GM18499 (cell line): ENCODE measurements at regions not wholly inside any gene's neighbourhood (a gene's known extent, or its start where the extent isn't known, plus 50 kb on each side); places are given as distances from the start of the nearest gene placed in this dataset.

Source experiments
- ATAC-seq: cut with Tn5 transposase; IDR thresholded peaks from one replicate; pipeline ENCODE4 v1.9.1; 2021; ENCODE audit warnings: moderate number of reproducible peaks; ENCODE audit not compliant: insufficient read depth, unreplicated experiment

- no peak for ATAC-seq
Observed at GRCh38 chr12:83689333-83689732, 1002.6 kb downstream of the TMTC2 start.

DNA sequence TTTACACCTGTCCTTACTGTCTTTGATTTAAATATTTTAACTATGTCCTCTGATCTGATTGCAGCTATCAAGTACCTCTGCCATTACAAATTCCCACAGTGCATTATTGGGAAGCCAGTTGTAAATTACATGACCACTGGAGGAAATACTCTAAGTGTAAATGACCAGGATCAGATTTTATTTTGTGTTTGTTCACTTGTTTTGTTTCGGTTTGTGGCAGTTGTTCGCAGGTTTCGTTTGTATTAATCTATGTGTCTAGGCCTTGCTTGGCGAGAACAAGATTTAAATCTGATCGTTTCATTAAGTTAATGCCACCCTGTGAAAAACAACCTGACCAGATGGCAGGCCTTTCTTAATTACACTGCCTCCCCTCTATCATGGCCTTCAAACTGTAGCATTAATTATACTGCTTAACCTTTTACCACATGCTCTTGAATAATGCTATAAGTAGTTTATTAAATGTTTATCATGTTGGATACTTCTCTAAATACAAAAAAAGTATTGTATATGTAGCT lies 990.1 kb downstream of the TMTC2 start:
- ATAC-seq = no peak

DNA sequence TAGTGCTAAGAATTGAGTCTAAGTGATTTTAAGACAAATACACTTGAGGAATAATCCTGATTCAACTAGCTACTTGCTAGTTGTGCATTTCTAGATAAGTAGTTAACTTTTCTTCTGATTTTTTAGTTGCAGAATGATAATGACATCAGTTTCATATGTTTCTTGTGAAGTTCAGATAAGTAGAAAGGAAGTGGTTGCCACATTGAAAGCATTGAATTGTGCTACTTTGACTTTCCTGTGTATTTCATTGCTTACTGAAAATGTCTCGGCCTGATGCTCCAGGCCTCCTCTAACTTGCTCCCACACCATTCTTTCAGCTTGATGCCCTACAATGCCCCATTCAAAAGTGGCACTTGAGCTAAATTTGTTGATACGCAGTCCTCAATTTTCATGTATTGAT lies 980.0 kb downstream of the TMTC2 start:
- no peak for ATAC-seq

- ATAC-seq = no peak
Observed at GRCh38 chr12:83665634-83666218, 979.0 kb downstream of the TMTC2 start.

GRCh38 chr12:83664650-83665049 lies 977.9 kb downstream of the TMTC2 start:
- ATAC-seq = no peak

- no peak for ATAC-seq
Observed at GRCh38 chr12:83660727-83661358, 974.1 kb downstream of the TMTC2 start.

- no peak for ATAC-seq
Observed at GRCh38 chr12:83659321-83659720, 972.6 kb downstream of the TMTC2 start.

DNA sequence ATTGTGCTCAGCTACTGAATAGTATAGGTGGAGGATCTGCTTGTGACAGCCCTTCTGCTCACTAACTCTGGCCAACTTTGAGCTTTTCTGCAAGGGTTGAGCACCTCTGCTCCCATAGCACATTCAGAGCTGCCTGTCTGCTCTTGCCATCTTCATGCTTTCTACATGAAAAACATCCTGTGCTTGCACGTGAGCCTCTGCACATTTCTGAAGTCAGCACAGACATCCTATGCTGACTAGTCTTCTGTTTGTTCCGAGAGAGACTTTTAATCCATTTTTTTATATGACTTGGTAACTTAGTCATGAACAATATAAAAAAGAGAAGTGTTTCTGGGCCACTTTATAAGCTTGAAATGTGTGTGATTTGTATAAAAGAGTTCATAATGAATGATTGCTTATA lies 969.3 kb downstream of the TMTC2 start:
- no peak for ATAC-seq

DNA sequence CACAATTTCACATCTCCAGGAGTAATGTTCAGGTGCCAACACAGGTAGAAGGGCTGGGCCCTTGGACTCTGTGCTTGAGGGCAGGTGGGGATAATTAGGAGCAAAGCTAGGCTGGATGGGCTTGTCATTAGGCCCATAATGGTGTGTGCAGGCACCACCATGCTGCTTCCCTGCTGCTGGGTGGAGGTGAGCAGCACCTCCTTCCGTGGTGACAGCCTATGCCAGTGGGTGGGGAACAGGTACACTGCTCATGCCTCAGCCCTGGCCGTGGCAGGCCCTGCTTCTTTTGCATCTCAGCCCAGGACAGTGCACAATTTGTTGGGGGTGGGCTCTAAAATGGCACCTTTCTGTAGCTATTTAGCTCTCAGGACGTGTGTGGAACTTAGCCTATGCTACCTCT lies 955.5 kb downstream of the TMTC2 start:
- ATAC-seq = no peak

GRCh38 chr12:83641789-83642188 lies 955.1 kb downstream of the TMTC2 start:
- no peak for ATAC-seq

DNA sequence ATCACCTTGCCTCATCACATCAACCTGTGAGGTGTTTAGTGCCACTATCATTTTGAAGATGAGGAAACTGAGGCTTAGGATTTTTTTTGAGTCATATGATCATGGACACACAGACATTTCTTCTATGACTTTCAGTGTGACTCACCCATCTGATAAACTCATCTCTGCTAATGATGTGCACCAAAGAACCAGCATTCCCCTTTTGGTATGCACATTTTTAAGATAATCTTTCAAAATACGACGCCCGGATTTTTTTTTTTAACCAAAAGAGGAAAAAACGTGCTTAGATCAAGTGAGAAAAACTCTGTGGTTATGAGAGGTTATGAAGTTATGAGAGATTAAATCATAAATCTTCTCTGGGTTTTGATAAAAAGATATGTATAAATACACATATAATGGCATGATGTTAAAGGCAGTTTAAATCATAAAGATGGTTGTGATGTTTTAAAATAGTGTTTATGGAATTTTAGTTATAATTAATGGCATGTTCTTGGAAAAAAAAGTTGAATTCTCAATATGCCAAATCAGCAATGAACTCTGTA lies 948.1 kb downstream of the TMTC2 start:
- no peak for ATAC-seq

GRCh38 chr12:83630526-83630925 lies 943.8 kb downstream of the TMTC2 start:
- no peak for ATAC-seq

DNA sequence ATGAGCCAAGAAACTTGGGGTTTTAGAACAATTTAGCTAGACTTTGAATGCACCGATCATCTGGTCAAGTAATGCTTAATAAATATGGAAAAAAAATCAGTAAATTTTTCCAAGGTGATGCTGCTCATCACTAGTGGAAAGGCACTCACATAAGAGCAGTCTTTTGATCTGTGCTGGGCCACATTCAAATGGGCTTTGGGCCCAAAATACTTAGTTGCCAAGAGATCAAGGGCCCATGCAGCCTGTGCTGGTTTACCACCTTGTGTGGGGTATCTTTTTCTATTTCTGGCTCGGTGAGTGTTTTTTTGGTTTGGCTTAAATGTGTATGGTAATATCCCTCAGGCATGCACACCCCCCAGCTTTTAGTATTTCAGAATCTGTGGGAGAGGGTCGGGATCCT lies 943.2 kb downstream of the TMTC2 start:
- no peak for ATAC-seq

GRCh38 chr12:83622205-83622604 lies 935.5 kb downstream of the TMTC2 start:
- no peak for ATAC-seq

DNA sequence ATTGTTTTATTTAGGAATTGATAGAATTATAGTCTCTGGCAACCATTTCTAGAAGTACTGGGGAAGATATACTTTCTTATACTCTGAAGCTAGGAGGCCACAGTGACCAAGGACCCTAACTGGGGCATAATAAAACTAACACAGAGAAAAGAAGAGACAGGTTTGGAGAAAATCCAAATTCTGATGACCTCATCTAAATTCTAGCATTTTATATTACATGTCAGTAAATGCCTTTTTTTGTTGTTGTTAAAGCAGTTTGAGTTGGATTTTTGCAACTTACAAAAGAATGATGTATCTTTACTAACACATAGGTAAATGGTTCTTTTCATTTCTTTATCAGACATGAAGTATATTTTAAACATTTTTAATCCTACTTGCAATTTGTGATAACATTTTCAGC lies 933.3 kb downstream of the TMTC2 start:
- ATAC-seq = no peak

DNA sequence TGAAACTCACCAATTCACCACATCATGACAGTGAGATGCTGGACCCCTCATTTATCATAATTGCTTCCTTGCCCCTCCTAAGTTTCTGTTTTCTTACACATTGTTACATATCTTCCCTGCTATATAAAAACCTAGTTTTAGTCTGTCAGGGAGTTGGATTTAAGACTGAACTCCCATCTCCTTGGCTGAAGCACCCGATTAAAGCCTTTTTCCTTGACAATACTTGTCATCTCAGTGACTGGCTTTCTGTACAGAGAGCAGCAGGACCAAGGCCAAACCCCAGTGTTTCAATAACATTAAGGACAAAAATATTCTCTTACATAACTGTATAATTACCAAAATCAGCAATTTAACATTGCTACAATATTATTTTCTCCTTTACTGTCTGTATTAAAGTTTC lies 928.4 kb downstream of the TMTC2 start:
- no peak for ATAC-seq

GRCh38 chr12:83613586-83614110 lies 926.9 kb downstream of the TMTC2 start:
- ATAC-seq = no peak

GRCh38 chr12:83603106-83603505 lies 916.4 kb downstream of the TMTC2 start:
- ATAC-seq = no peak

- ATAC-seq = no peak
Observed at GRCh38 chr12:83575326-83575725, 888.6 kb downstream of the TMTC2 start.

- no peak for ATAC-seq
Observed at GRCh38 chr12:83574142-83574541, 887.4 kb downstream of the TMTC2 start.

DNA sequence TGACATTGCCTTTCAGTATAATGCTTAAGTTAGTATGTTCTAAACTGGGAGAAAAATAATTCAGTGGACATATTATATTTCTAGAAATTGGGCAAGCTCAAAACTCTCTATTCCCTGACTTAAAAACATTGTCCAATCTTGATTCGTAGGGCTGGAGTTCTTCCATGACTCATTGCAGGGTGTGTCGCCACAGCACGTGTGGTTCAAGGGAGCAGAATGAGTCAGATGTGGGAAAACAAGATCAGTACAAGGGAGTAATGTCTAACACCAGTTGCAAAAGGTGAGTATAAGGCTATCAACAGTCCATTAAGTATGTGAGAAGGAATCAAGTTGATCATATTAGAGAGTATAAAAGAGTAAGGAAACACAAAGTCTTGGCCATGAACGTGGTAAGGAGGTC lies 887.0 kb downstream of the TMTC2 start:
- ATAC-seq = no peak

GRCh38 chr12:83559650-83560049 lies 872.9 kb downstream of the TMTC2 start:
- no peak for ATAC-seq
